Cardiac fibroblast (primary cell): ENCODE measurements at regions not wholly inside any gene's neighbourhood (a gene's known extent, or its start where the extent isn't known, plus 50 kb on each side); places are given as distances from the start of the nearest gene placed in this dataset.

Experiments used
- DNase-seq, 2 donors: peaks; one replicate each; pipeline versions ENCODE4 v3.0.0 to v3.0.0-alpha.2; 2010; ENCODE audit warnings: low read depth in 2 of 2
- H3K4me3 ChIP-seq, 2 donors: replicated peaks in 1 of 2; 1 replicate in 1 of 2; 2 replicates in 1 of 2; pipeline ENCODE4 v1.5.1; 2011; ENCODE audit warnings: low read depth in 2 of 2, low read length in 2 of 2, mild to moderate bottlenecking in 2 of 2, moderate library complexity in 1 of 2
- CTCF ChIP-seq: IDR thresholded peaks from one replicate; pipeline ENCODE4 v1.5.1; 2011; ENCODE audit warnings: low read depth, mild to moderate bottlenecking, low read length, inconsistent platforms

GRCh38 chr12:38016602-38017001, 300.0 kb upstream of the ALG10B start:
- no peak for TF ChIP-seq CTCF
- no peak for DNase-seq

GRCh38 chr12:38025916-38026315, 290.7 kb upstream of the ALG10B start:
- H3K4me3 ChIP-seq, result no peak overlapping the region
- no peak for TF ChIP-seq CTCF
- DNase-seq, result no peak

More at GRCh38 chr12:38016602-38017001, 300.0 kb upstream of the ALG10B start:
- no peak overlapping the region for H3K4me3 ChIP-seq

DNA sequence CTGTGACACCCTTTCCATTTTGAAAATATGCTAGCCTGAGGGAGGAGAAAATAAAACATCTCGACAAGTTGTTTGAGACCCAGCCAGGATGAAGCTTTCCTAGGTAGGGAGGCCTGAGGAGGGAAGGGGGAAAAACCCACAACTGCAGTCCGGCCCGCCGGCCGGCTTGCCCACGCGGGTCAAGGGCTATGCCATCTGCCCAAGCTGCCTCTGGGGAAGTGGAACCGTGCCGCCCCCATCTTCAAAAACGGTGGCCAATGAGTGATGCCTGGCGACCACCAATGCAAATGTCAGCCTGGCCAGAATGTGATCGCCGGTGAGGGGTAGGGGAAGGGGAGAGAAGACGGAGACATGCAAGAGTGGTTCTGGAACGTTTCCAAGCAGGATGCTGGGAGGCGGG, 263.5 kb upstream of the ALG10B start:
- no peak overlapping the region for H3K4me3 ChIP-seq
- no peak for TF ChIP-seq CTCF
- no peak for DNase-seq

- H3K4me3 ChIP-seq, result no peak overlapping the region
- DNase-seq, result no peak
These were observed 262.7 kb upstream of the ALG10B start for GRCh38 chr12:38053655-38054464.

GRCh38 chr12:38056701-38057689, 259.6 kb upstream of the ALG10B start:
- no peak for DNase-seq
- H3K4me3 ChIP-seq, result no peak overlapping the region
- no peak for TF ChIP-seq CTCF

More at GRCh38 chr12:38053655-38054464, 262.7 kb upstream of the ALG10B start:
- TF ChIP-seq CTCF, result no peak

GRCh38 chr12:38099686-38100085, 216.9 kb upstream of the ALG10B start:
- no peak for TF ChIP-seq CTCF
- no peak for DNase-seq
- no peak overlapping the region for H3K4me3 ChIP-seq
